DND-41 (cell line): ENCODE measurements at regions not wholly inside any gene's neighbourhood (a gene's known extent, or its start where the extent isn't known, plus 50 kb on each side); places are given as distances from the start of the nearest gene placed in this dataset.

Experiments
- CTCF ChIP-seq: IDR thresholded peaks from 2 replicates; pipeline ENCODE4 v1.5.1; 2012; ENCODE audit warnings: borderline replicate concordance, low read length, moderate library complexity, mild to moderate bottlenecking; ENCODE audit not compliant: poor library complexity, severe bottlenecking; ENCODE audit errors: extremely low read depth
- EZH2 ChIP-seq: IDR thresholded peaks from 3 replicates; pipeline ENCODE4 v1.6.1; 2012; ENCODE audit warnings: borderline replicate concordance, low read depth, mild to moderate bottlenecking, moderate library complexity, low read length, inconsistent platforms; ENCODE audit not compliant: severe bottlenecking

GRCh38 chr6:79338493-79338892, 104.0 kb upstream of the HMGN3 start:
- TF ChIP-seq CTCF (no peak), EZH2 (no peak)
